ENCODE measurements at regions not wholly inside any gene's neighbourhood (a gene's known extent, or its start where the extent isn't known, plus 50 kb on each side); places are given as distances from the start of the nearest gene placed in this dataset.
A peak's percentile ranks its signal among the peaks of the same experiment; 100 is the strongest.
"Not testable (repeated sequence)": the region's sequence is repeated elsewhere in the genome, so short reads cannot be mapped to it uniquely, and the experiment has no call there.

DNA sequence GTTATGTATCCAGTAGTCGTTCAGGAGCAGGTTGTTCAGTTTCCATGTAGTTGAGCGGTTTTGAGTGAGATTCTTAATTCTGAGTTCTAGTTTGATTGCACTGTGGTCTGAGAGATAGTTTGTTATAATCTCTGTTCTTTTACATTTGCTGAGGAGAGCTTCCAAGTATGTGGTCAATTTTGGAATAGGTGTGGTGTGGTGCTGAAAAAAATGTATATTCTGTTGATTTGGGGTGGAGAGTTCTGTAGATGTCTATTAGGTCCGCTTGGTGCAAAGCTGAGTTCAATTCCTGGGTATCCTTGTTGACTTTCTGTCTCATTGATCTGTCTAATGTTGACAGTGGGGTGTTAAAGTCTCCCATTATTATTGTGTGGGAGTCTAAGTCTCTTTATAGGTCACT lies 68.6 kb upstream of the IZUMO1R start:
- H3K36me3 Mint-ChIP-seq (ENCODE audit: low read depth); H3K9me3 Mint-ChIP-seq; H3K27me3 Mint-ChIP-seq (ENCODE audit: low read depth); H3K27ac Mint-ChIP-seq; H3K4me3 Mint-ChIP-seq (ENCODE audit: low read depth); intact Hi-C loops (cut with micrococcal nuclease); H3K4me1 Mint-ChIP-seq (ENCODE audit: low read depth); DNase-seq (ENCODE audit: low spot score): not testable (repeated sequence)

DNA sequence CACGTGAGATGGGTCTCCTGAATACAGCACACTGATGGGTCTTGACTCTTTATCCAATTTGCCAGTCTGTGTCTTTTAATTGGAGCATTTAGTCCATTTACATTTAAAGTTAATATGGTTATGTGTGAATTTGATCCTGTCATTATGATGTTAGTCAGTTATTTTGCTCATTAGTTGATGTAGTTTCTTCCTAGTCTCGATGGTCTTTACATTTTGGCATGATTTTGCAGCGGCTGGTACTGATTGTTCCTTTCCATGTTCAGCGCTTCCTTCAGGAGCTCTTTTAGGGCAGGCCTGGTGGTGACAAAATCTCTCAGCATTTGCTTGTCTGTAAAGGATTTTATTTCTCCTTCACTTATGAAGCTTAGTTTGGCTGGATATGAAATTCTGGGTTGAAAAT lies 68.0 kb upstream of the IZUMO1R start:
- H3K27ac Mint-ChIP-seq; H3K9me3 Mint-ChIP-seq; intact Hi-C loops (cut with micrococcal nuclease); H3K4me1 Mint-ChIP-seq (ENCODE audit: low read depth); H3K27me3 Mint-ChIP-seq (ENCODE audit: low read depth); H3K4me3 Mint-ChIP-seq (ENCODE audit: low read depth); H3K36me3 Mint-ChIP-seq (ENCODE audit: low read depth); DNase-seq (ENCODE audit: low spot score): not testable (repeated sequence)

GRCh38 chr11:94237447-94238153 lies 66.8 kb upstream of the IZUMO1R start:
- H3K27me3 Mint-ChIP-seq (ENCODE audit: low read depth); H3K27ac Mint-ChIP-seq; H3K36me3 Mint-ChIP-seq (ENCODE audit: low read depth); H3K9me3 Mint-ChIP-seq; H3K4me1 Mint-ChIP-seq (ENCODE audit: low read depth); intact Hi-C loops (cut with micrococcal nuclease); H3K4me3 Mint-ChIP-seq (ENCODE audit: low read depth): not testable (repeated sequence)
- peak; percentile 11 for DNase-seq (ENCODE audit: low spot score)

DNA sequence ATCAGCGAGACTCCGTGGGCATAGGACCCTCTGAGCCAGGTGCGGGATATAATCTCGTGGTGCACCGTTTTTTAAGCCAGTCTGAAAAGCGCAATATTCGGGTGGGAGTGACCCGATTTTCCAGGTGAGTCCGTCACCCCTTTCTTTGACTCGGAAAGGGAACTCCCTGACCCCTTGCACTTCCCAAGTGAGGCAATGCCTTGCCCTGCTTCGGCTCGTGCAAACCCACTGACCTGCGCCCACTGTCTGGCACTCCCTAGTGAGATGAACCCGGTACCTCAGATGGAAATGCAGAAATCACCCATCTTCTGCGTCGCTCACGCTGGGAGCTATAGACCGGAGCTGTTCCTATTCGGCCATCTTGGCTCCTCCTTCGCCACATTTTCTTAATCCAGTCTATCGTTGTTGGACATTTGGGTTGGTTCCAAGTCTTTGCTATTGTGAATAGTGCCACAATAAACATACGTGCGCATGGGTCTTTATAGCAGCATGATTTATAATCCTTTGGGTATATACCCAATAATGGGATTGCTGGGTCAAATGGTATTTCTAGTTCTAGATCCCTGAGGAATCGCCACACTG lies 66.1 kb upstream of the IZUMO1R start:
- H3K9me3 Mint-ChIP-seq; H3K36me3 Mint-ChIP-seq (ENCODE audit: low read depth); intact Hi-C loops (cut with micrococcal nuclease); H3K27me3 Mint-ChIP-seq (ENCODE audit: low read depth); H3K4me3 Mint-ChIP-seq (ENCODE audit: low read depth); H3K27ac Mint-ChIP-seq; H3K4me1 Mint-ChIP-seq (ENCODE audit: low read depth): not testable (repeated sequence)
- DNase-seq (ENCODE audit: low spot score), result peak; percentile 18

GRCh38 chr11:94238774-94239173 lies 65.6 kb upstream of the IZUMO1R start:
- DNase-seq (ENCODE audit: low spot score); H3K9me3 Mint-ChIP-seq; intact Hi-C loops (cut with micrococcal nuclease); H3K4me1 Mint-ChIP-seq (ENCODE audit: low read depth); H3K27ac Mint-ChIP-seq; H3K36me3 Mint-ChIP-seq (ENCODE audit: low read depth); H3K27me3 Mint-ChIP-seq (ENCODE audit: low read depth); H3K4me3 Mint-ChIP-seq (ENCODE audit: low read depth): not testable (repeated sequence)

- DNase-seq (ENCODE audit: low spot score), result no peak
- Mint-ChIP-seq H3K4me3 (ENCODE audit: low read depth) (no peak overlapping the region), H3K27me3 (ENCODE audit: low read depth) (no peaks in the 10 kb centered on the region), H3K4me1 (ENCODE audit: low read depth) (no peaks in the 10 kb centered on the region), H3K9me3 (no peaks in the 10 kb centered on the region), H3K27ac (no peak overlapping the region), H3K36me3 (ENCODE audit: low read depth) (no peaks in the 10 kb centered on the region)
- intact Hi-C loops (cut with micrococcal nuclease), result no loop called here
These were observed 62.5 kb upstream of the IZUMO1R start for GRCh38 chr11:94241896-94242295.

GRCh38 chr11:94243571-94244515 lies 60.5 kb upstream of the IZUMO1R start:
- Mint-ChIP-seq H3K27ac (no peak overlapping the region), H3K9me3 (no peaks in the 10 kb centered on the region), H3K4me1 (ENCODE audit: low read depth) (no peaks in the 10 kb centered on the region), H3K36me3 (ENCODE audit: low read depth) (no peaks in the 10 kb centered on the region), H3K4me3 (ENCODE audit: low read depth) (no peak overlapping the region), H3K27me3 (ENCODE audit: low read depth) (no peaks in the 10 kb centered on the region)
- DNase-seq (ENCODE audit: low spot score), result no peak
- intact Hi-C loops (cut with micrococcal nuclease), result no loop called here

- no peak overlapping the region for H3K27ac Mint-ChIP-seq
These were observed 59.3 kb upstream of the IZUMO1R start for GRCh38 chr11:94245121-94245520.

GRCh38 chr11:94248301-94248700 lies 56.1 kb upstream of the IZUMO1R start:
- H3K36me3 Mint-ChIP-seq (ENCODE audit: low read depth), result not testable (repeated sequence)

More at GRCh38 chr11:94245121-94245520, 59.3 kb upstream of the IZUMO1R start:
- Mint-ChIP-seq H3K27me3 (ENCODE audit: low read depth) (no peaks in the 10 kb centered on the region), H3K9me3 (peaks cover 5% of the 10 kb centered on the region), H3K4me3 (ENCODE audit: low read depth) (no peak overlapping the region), H3K4me1 (ENCODE audit: low read depth) (no peaks in the 10 kb centered on the region), H3K36me3 (ENCODE audit: low read depth) (no peaks in the 10 kb centered on the region)
- DNase-seq (ENCODE audit: low spot score), result no peak
- intact Hi-C loops (cut with micrococcal nuclease), result no loop called here

DNA sequence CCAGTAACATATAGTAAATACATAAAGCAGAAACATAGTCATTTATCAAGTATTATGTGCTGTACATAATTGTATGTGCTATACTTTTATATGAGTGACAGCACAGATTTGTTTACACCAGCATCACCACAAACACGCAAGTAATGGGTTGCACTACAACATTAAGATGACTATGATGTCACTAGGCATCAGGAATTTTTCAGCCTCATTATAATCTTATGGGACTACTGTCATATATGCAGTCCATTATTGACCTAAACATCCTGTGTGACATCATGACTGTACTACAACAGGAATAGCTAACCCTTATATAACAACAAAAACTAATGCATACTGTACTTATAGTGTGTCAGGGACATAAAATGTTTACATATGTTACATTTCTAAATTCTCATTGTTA lies 50.2 kb upstream of the IZUMO1R start:
- H3K4me1 Mint-ChIP-seq (ENCODE audit: low read depth), result no peaks in the 10 kb centered on the region
- H3K36me3 Mint-ChIP-seq (ENCODE audit: low read depth), result no peaks in the 10 kb centered on the region
- intact Hi-C loops (cut with micrococcal nuclease), result no loop called here
- H3K4me3 Mint-ChIP-seq (ENCODE audit: low read depth), result no peak overlapping the region
- peaks cover 3% of the 10 kb centered on the region for H3K9me3 Mint-ChIP-seq
- no peaks in the 10 kb centered on the region for H3K27me3 Mint-ChIP-seq (ENCODE audit: low read depth)
- no peak for DNase-seq (ENCODE audit: low spot score)
- no peak overlapping the region for H3K27ac Mint-ChIP-seq

More at GRCh38 chr11:94248301-94248700, 56.1 kb upstream of the IZUMO1R start:
- H3K9me3 Mint-ChIP-seq; H3K4me1 Mint-ChIP-seq (ENCODE audit: low read depth); H3K27ac Mint-ChIP-seq; H3K27me3 Mint-ChIP-seq (ENCODE audit: low read depth); intact Hi-C loops (cut with micrococcal nuclease); H3K4me3 Mint-ChIP-seq (ENCODE audit: low read depth); DNase-seq (ENCODE audit: low spot score): not testable (repeated sequence)

Data from activated T-helper 2 cell treated with anti-CD3 and anti-CD28 coated beads, Interferon-gamma antibody, Interleukin-2, Interleukin-4, amounts not matched to agents 10 μg/mL and 5 μg/mL and 100 μg/mL, durations not matched to agents 14 hours and 24 hours and 36 hours (primary cell).